ENCODE measurements at regions not wholly inside any gene's neighbourhood (a gene's known extent, or its start where the extent isn't known, plus 50 kb on each side); places are given as distances from the start of the nearest gene placed in this dataset.
"Not testable (repeated sequence)": the region's sequence is repeated elsewhere in the genome, so short reads cannot be mapped to it uniquely, and the experiment has no call there.

DNA sequence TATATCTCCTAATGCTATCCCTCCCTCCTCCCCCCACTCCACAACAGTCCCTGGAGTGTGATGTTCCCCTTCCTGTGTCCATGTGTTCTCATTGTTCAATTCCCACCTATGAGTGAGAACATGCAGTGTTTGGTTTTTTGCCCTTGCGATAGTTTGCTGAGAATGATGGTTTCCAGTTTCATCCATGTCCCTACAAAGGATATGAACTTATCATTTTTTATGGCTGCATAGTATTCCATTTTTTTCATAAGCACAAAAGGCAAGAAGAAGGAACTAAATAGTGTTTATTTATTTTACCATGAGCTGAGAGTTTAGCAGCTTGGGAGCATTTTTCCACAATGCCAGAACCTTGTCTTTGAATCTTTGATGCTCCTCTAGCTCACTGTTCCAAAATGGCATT lies 113.6 kb upstream of the OR4E1 start:
- DNase-seq: not testable (repeated sequence)

DNA sequence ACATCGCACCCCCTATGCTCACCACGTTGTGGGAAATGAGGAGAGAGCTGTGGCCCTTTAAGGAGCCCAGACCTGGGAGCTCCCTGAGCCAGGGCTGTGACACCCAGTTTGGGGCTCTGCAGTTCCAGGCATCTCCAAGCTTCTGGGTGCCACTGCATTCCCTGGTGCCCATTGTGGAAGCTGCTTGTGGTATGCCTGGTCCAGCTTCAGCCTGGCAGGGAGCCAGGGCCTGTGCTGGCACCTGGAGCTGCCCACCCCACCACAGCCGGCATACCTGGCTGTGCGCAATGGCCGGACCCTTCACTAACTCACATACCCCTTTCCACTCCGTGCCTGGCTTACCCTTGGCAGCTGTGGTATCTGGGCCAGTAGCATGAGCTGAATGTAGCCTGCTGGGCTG lies 107.9 kb upstream of the OR4E1 start:
- no peak for DNase-seq

DNA sequence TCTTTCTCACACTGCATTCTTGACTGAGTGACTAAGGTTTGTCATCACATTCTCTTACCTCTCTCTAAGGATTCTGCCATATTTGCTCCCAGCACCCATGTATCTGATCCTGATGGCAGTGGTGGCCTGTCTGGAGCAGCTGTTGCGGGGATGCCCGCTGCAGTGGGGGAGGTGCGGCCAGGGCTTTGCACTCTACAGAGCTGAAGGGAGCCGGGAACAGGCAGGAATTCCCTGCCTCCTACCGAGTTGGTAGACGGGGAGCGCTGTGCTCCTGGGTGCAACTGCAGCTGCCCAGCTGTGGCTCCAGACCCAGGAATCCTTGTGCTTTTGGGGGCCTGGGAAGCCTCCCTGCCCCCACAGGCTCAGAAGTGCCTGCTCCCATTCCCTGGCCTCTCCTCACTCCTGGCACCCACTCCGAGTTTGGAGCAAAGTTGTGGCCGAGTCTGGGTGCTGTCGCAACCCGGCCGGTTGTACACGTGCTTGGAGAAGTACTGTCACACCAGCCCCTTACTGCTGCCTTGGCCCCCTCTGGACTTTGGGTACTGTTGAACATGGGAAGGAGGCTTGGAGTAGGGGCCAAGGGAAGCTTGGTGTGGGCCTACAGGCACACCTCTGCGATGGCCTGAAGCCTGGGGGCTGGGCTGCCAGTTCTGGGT lies 106.9 kb upstream of the OR4E1 start:
- no peak for DNase-seq

DNA sequence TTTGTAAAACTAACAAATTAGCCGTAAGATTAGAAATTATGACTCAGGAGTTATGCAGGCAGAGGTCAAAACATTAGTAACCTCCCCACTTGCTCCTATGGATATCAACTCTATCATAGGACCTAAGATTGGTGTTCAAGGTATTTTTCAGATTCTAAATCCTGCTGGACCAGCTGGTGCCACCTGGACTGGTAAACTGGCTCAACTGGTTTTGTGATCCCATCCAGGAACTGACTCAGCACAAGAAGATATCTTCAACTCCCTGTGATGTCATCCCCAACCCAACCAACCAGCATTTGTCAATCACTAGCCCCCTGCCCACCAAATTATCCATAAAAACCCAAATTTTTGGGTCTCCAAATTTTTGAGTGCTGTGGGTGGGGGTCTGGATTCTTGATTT lies 98.1 kb upstream of the OR4E1 start:
- DNase-seq: no peak

DNA sequence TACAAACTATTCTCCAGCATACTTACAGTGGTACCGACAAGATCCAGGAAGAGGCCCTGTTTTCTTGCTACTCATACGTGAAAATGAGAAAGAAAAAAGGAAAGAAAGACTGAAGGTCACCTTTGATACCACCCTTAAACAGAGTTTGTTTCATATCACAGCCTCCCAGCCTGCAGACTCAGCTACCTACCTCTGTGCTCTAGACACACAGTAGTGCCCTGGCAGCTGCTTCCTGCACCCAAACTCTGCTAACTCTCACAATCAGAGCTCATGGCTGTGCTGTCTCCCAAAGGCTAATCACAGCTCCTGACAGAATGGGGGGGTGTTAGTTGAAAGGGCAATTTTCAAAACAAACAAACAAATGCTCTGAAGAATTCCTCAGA lies 95.2 kb upstream of the OR4E1 start:
- DNase-seq: no peak

DNA sequence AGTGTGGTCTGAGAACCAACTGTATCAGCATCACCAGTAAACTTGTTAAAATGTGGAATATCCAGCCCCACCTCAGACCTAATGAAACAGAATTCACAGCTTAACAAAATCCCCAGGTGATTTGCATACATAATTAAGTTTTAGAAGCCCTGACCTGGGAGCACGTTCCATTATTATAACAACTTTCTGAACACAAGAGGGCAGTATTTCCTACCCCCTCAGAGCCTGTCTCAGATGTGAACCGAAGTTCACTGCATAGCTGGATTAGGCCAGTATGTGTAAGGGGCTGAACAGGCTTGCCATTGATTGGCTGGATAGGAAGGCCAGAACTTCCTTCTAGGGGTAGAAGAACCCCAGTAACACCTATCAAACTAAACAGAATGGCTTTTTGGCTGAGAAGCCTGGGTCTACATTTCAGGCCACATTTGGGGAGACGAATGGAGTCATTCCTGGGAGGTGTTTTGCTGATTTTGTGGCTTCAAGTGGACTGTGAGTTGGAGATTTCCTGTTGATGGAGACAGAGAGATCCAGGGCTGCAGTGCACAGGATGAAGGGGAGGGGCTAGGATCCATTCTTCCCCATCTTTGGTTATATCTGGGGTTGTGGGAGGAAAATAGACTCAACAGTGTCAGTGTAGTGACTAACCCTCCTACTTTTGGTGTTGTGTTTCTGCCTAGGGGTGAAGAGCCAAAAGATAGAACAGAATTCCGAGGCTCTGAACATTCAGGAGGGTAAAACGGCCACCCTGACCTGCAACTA lies 94.7 kb upstream of the OR4E1 start:
- DNase-seq: peak; percentile 5

DNA sequence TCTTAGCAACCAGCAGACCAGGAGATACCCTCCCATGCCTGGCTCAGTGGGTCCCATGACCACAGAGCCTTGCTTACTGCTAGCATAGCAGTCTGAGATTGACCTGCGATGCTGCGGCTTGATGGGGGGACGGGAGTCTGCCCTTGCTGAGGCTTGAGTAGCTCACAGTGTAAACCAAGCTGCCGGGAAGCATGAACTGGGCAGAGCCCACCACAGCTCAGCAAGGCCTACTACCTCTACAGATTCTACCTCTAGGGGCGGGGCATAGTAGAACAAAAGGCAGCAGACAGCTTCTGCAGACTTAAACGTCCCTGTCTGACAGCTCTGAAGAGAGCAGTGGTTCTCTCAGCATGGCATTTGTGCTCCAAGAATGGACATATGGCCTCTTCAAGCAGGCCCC lies 86.7 kb upstream of the OR4E1 start:
- not testable (repeated sequence) for DNase-seq

DNA sequence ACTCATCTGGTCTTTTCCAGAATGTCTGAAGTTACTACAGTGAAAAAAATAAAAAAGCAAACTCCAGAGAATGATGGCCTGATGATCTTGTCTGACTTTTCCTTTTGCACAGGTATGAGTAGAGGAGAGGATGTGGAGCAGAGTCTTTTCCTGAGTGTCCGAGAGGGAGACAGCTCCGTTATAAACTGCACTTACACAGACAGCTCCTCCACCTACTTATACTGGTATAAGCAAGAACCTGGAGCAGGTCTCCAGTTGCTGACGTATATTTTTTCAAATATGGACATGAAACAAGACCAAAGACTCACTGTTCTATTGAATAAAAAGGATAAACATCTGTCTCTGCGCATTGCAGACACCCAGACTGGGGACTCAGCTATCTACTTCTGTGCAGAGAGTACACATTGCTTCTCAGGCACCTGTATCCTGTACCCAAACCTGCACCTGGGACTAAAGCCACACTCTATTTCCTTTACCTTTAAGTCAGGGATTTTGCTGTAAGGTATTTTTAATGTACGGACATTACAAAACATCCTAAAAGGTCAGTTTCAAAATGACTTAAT lies 75.8 kb upstream of the OR4E1 start:
- no peak for DNase-seq

DNA sequence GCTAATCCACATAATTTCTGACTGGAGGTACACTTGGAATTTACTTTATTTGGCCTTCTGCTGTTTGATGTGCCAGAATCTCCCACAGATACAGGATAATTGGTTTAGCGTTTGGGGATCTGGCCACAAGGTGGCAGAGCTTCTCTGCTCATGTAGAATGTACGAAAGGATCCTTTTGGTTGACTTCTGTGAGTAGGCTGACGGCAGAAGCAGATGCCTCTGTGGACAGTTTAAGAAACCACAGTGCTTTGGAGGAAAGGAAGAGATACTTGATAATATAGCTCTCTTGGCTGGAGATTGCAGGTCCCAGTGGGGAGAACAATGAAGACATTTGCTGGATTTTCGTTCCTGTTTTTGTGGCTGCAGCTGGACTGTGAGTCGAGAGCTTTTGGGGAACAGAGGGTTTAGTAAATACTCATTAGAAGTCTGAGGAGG lies 75.3 kb upstream of the OR4E1 start:
- DNase-seq: peak; percentile 30

DNA sequence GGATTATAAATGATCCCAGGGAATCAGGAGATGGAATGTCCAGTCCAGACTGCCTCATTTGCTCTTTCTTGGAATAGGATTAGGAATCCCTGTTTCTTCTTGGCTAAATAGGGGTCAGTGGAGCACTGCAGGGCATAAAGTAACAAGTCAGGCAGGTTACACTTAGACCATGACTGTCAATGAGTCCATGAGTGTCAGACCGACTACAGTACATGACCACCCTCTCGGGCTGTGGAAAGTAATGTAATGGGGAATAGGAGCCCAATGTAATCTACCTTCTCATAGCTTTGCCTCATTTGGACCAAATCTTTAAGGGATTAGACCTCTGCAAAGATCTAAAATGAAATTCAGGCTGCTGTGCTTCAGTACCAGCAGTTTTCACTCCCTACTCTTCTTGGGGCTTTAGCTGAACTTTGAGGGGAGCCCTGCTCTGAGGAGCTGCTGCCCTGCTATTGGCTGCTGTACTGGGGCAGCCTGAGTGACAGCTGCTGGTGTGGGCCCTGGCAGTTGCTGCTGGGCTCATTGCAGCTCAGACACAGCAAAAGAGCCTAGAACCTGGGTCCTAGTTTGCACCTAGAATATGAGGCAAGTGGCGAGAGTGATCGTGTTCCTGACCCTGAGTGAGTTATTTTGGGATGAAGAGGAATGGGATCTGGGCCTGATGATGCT lies 62.2 kb upstream of the OR4E1 start:
- DNase-seq: no peak

DNA sequence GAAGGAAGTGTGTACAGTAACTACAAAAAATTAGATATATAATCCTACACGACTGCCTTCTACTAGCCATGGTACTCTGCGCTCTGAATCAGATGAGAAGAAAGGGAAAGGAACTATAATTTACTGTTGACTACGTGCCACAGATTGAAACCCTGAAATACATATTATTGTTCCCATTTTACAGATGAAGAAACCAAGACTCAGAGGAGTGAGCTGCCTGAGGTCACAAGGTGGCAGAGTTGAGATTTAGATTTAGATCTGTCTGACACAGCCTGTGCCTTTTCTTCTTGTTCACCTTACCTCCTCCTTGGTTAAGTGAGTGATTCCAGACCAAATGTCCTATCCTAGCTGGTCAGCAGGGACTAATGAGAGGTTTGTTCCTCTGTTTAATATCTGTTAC lies 61.6 kb upstream of the OR4E1 start:
- DNase-seq: no peak

DNA sequence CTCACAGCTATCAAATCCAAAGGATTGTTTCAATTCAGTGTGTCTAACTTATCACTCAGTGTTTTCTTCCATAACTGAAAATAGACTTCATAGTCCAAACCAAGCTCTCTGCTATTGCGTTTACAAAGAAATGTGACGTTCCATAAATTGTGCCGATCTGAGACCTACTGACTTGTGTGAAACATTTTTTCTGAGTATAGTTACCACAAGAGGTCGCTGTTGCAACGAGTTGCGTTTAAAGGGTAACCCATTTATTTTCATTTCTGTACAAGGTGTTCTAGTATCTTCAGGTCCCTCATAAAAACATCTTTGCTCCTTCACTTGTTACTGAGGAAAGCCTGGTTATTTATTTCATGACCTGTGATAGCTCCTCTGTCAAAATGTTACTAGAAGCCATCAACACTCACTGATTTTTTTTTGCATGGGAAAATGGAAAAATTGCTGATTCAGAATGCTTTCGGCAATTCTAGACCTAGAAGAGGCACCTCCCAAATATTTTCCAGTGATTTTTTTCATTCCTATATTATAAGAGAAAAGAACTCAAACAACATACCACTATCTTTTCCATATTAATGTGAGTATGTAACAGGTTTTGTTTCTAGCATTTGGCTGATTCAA lies 60.9 kb upstream of the OR4E1 start:
- peak; percentile 35 for DNase-seq

DNA sequence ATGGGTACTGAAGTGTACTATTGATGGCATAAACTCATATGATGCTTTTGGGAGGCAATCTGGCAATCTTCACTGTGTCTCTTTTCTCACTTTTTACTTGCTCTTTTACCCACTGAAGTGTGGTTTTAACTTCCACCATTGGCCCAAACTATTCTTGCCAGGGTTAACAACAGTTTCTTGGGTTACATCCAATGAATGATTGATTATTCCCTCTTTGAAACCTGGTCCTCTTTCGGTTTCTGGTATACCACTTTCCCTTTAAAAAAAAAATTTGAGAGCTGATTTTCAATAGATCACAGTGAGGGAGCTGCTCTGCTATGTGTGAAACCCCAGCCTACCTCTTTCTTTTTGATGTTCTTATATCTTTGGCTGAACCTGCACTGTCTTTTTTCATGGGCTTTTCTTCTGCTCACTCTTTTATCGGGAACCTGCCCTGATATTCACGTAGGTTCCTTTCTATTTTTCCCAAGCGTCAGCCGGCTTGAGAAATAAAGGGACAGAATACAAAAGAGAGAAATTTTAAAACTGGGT lies 56.1 kb upstream of the OR4E1 start:
- DNase-seq: no peak

DNA sequence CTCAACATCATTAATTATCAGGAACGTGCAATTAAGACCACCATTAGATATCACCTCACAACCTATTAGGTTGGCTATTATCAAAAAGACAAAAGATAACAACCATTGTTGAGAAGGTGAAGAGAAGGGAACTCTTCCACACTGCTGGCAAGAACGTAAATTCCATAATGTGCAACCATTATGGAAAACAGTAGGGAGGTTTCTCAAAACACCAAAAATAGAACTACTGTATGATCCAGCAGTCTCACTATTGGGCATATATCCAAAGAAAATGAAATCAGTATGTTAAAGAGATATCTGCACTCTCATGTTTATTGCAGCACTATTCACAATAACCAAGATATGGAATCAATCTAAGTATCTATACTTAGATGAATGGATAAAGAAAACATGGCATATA lies 51.6 kb upstream of the OR4E1 start:
- no peak for DNase-seq

DNA sequence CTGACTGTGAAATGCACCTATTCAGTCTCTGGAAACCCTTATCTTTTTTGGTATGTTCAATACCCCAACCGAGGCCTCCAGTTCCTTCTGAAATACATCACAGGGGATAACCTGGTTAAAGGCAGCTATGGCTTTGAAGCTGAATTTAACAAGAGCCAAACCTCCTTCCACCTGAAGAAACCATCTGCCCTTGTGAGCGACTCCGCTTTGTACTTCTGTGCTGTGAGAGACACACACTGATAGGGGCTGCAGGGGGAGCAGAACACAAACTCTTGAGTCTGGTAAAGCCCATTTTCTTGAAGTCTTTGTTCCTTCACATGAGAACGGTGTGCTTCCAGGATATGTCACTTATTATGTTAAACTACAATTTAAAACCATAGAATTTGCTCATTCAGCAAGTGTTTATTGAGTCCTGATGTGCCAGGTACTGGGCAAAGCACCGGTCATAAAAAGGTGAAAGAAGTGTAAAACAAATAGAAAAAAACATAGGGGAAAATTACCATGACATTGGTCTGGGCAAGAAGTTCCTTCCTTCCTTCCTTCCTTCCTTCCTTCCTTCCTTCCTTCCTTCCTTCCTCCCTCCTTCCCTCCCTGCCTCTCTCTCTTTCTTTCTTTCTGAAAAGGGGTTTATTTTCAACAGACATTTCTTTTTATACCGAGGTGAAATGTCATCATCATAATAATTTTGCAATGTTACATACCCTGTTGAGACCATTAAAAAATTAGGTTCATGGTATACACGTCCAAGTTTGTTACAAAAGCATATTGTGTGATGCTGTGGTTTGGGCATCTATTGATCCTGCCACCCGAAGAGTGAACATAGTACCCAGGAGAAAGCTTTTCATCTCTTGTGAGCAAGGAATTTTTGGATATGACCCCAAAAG lies 50.7 kb upstream of the OR4E1 start:
- no peak for DNase-seq

DNA sequence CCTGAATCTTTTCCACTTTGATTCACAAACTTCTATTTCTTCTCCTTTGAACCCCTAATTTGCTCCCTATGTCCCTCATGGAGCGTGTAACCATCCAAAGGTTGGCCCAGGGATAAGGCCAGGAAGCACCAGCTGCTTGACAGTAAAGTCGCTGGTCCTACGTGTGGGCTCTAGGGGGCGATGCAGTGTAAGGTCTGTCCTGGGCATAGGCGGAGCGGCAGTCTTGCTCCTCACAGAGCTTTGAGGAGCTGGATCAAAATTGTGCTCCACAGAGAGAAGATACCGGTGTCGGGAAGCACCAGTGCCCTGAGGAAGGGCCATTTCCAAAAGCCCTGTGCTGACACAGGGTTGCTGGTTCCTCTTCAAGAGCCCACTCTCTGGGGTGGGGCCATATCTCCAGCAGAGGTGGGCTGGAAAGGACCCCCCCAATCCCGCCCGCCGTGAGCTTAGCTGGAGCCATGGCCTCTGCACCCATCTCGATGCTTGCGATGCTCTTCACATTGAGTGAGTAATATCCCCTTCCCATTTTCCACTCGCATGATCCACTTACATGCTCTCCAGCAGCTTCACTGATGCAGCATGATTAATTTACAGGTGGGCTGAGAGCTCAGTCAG lies 49.9 kb upstream of the OR4E1 start:
- peak; percentile 4 for DNase-seq
